ENCODE measurements at regions not wholly inside any gene's neighbourhood (a gene's known extent, or its start where the extent isn't known, plus 50 kb on each side); places are given as distances from the start of the nearest gene placed in this dataset.

- Histone ChIP-seq H3K4me2 (replicated peaks; ENCODE audit: extremely low read depth, low read length, poor library complexity, severe bottlenecking) (no peak overlapping the region), H3K9me3 (replicated peaks in 1 of 2; ENCODE audit: control insufficient read depth in 1 of 2, insufficient read depth in 1 of 2, low read length in 2 of 2) (peaks cover under 1 to 7% of the 10 kb centered on the region in 2 donors), H3K9ac (ENCODE audit: insufficient read depth, low read length, poor library complexity, severe bottlenecking) (no peak overlapping the region), H3K27ac (ENCODE audit: low read depth in 1 of 2, low read length in 2 of 2) (no peak overlapping the region), H3K4me3 (replicated peaks in 1 of 3; ENCODE audit: low read depth in 2 of 3, low read length in 3 of 3) (no peak overlapping the region), H2AFZ (ENCODE audit: insufficient read depth, low read depth, low read length, poor library complexity, severe bottlenecking) (no peak overlapping the region), H3K79me2 (ENCODE audit: insufficient read depth, low read length) (no peaks in the 10 kb centered on the region), H4K20me1 (ENCODE audit: insufficient read depth, low read length) (no peaks in the 10 kb centered on the region), H3K27me3 (ENCODE audit: control insufficient read depth in 2 of 2, insufficient read depth in 2 of 2, low read length in 2 of 2) (no peaks in the 10 kb centered on the region), H3K36me3 (replicated peaks in 1 of 2; ENCODE audit: control insufficient read depth in 1 of 2, insufficient read depth in 2 of 2, low read length in 2 of 2) (no peaks in the 10 kb centered on the region), H3K4me1 (ENCODE audit: control insufficient read depth in 1 of 2, insufficient read depth in 2 of 2, low read length in 2 of 2) (no peaks in the 10 kb centered on the region)
- H3K27ac Mint-ChIP-seq = no peak overlapping the region
- H3K9me3 Mint-ChIP-seq = peaks cover 5 to 22% (median 16%) of the 10 kb centered on the region in 7 donors
- intact Hi-C loops (cut with micrococcal nuclease) = no loop called here
- DNase-seq = no peak
- H3K27me3 Mint-ChIP-seq (ENCODE audit: low read depth in 3 of 3) = peaks cover 0 to 13% (median 4%) of the 10 kb centered on the region in 3 donors
- H3K36me3 Mint-ChIP-seq = no peaks in the 10 kb centered on the region
- H3K4me1 Mint-ChIP-seq = no peaks in the 10 kb centered on the region
- TF ChIP-seq CTCF (IDR thresholded peaks at IDR 0.05) = no peak
- 92% methylated on average over 1 of the region's 4 CpGs for WGBS (ENCODE audit: insufficient coverage)
- no peak overlapping the region for H3K4me3 Mint-ChIP-seq
Observed at GRCh38 chr14:104335176-104335575, 196.8 kb downstream of the KIF26A start.

DNA sequence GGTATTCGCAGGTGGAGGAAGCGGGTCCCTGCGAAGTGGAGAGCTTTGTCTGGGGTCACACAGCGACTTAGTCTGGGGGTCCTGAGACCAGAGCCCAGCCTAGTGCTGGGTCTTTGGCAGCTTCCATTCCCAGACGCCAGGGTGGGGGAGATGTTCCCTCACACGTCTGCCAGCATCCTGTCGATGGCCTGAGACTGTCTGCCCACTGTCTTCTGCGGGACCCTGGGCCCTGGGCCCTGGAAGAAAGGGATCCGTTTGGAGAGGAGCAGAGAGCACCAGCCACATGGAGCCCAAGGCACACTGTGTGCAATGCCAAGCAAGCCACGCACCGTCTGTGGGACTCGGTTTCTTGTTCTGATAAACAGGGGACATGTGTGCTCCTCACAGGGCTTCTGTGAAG, 197.2 kb downstream of the KIF26A start:
- DNase-seq = no peak
- H4K20me1 ChIP-seq (ENCODE audit: insufficient read depth, low read length) = no peaks in the 10 kb centered on the region
- no peak overlapping the region for H2AFZ ChIP-seq (ENCODE audit: insufficient read depth, low read depth, low read length, poor library complexity, severe bottlenecking)
- no peak overlapping the region for H3K27ac ChIP-seq (ENCODE audit: low read depth in 1 of 2, low read length in 2 of 2)
- H3K4me3 ChIP-seq (replicated peaks in 1 of 3; ENCODE audit: low read depth in 2 of 3, low read length in 3 of 3) = no peak overlapping the region
- WGBS (ENCODE audit: insufficient coverage) = 90% methylated on average over 9 of the region's 12 CpGs
- H3K4me2 ChIP-seq (replicated peaks; ENCODE audit: extremely low read depth, low read length, poor library complexity, severe bottlenecking) = no peak overlapping the region
- H3K9me3 Mint-ChIP-seq = peaks cover 5 to 20% (median 14%) of the 10 kb centered on the region in 7 donors
- no peak for TF ChIP-seq CTCF (IDR thresholded peaks at IDR 0.05)
- H3K4me1 ChIP-seq (ENCODE audit: control insufficient read depth in 1 of 2, insufficient read depth in 2 of 2, low read length in 2 of 2) = no peaks in the 10 kb centered on the region
- H3K79me2 ChIP-seq (ENCODE audit: insufficient read depth, low read length) = no peaks in the 10 kb centered on the region
- no peaks in the 10 kb centered on the region for H3K36me3 ChIP-seq (replicated peaks in 1 of 2; ENCODE audit: control insufficient read depth in 1 of 2, insufficient read depth in 2 of 2, low read length in 2 of 2)
- H3K27me3 Mint-ChIP-seq (ENCODE audit: low read depth in 3 of 3) = peaks cover 0 to 13% (median 6%) of the 10 kb centered on the region in 3 donors
- no peak overlapping the region for H3K9ac ChIP-seq (ENCODE audit: insufficient read depth, low read length, poor library complexity, severe bottlenecking)
- no peaks in the 10 kb centered on the region for H3K27me3 ChIP-seq (ENCODE audit: control insufficient read depth in 2 of 2, insufficient read depth in 2 of 2, low read length in 2 of 2)
- peaks cover 0 to 7% of the 10 kb centered on the region in 2 donors for H3K9me3 ChIP-seq (replicated peaks in 1 of 2; ENCODE audit: control insufficient read depth in 1 of 2, insufficient read depth in 1 of 2, low read length in 2 of 2)
- no peak overlapping the region for H3K27ac Mint-ChIP-seq
- H3K4me3 Mint-ChIP-seq = no peak overlapping the region
- no peaks in the 10 kb centered on the region for H3K36me3 Mint-ChIP-seq
- H3K4me1 Mint-ChIP-seq = no peaks in the 10 kb centered on the region
- intact Hi-C loops (cut with micrococcal nuclease) = no loop called here

Data from CD14-positive monocyte (primary cell).